ENCODE measurements at regions not wholly inside any gene's neighbourhood (a gene's known extent, or its start where the extent isn't known, plus 50 kb on each side); places are given as distances from the start of the nearest gene placed in this dataset.

DNA sequence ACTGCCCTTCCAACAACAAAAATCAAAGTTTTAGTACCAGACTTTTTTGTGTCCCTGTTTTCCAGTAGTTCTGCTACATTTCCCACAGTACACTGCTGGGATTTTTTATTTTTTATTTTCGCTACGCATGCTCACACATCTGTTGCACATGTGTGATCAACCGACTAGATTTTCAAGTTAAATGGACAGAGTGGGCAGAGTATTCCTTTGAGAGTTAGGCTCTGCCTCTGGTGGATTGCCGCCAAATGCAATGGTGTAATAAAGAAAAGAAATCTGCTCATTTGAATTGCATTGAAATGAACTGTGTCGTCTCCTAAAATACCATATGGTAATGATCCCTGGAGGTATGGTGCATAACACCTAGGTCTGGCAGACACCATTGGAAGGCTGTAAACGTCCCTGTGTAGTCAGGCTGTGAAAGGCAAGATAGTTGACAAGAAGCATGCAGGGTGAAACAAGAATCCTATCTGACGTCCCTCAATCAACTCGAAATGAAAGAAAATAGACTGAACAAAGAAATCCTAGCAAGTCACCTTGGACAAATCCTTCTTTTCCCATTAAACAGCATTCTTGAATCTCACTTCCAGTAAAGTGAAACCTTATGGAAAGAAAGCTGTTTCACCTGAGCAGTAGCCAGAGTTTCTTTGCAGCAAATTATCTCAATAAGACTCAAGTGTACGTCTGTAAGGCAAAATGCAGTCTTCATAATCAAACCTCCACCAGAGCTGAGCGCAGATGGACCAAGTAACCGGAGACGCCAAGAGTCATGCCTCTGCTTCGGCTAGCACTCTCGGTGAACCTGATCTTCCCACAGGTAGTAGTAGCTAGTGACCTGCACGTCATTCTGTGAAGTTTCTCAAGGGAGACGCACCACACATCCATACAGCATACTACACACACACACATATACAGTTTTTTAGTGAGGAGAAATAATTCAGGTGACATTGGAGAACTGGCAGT, 357.3 kb downstream of the CRPPA start:
- no peak overlapping the region for H3K4me3 ChIP-seq (ENCODE audit: low read depth, low read length)
- no peak for DNase-seq (ENCODE audit: low read depth)
- TF ChIP-seq, protein P1, sequence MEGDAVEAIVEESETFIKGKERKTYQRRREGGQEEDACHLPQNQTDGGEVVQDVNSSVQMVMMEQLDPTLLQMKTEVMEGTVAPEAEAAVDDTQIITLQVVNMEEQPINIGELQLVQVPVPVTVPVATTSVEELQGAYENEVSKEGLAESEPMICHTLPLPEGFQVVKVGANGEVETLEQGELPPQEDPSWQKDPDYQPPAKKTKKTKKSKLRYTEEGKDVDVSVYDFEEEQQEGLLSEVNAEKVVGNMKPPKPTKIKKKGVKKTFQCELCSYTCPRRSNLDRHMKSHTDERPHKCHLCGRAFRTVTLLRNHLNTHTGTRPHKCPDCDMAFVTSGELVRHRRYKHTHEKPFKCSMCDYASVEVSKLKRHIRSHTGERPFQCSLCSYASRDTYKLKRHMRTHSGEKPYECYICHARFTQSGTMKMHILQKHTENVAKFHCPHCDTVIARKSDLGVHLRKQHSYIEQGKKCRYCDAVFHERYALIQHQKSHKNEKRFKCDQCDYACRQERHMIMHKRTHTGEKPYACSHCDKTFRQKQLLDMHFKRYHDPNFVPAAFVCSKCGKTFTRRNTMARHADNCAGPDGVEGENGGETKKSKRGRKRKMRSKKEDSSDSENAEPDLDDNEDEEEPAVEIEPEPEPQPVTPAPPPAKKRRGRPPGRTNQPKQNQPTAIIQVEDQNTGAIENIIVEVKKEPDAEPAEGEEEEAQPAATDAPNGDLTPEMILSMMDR (conservative IDR thresholded peaks at IDR 0.05; ENCODE audit: low read depth, low read length): no peak

DNA sequence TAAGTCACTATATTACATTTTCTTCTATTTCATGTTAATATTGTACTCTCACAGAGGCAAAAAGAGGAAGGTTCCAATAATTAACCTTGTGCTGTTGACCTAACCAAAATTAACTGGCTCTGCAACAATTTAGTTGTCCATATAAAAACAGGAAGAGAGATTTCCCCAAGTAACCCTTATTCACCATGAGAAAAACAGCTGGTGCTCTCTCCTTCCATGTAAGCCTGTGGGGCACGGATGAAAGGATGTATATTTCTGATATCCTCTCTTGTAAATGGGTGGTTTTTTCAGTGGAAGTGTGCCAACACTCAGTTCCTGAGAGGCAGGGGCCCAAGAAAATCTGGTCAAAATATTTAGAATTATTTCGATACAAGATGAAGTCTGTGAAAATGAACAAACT, 358.1 kb downstream of the CRPPA start:
- DNase-seq (ENCODE audit: low read depth): no peak
- TF ChIP-seq, protein P1 (conservative IDR thresholded peaks at IDR 0.05; ENCODE audit: low read depth, low read length): no peak
- H3K4me3 ChIP-seq (ENCODE audit: low read depth, low read length): no peak overlapping the region

DNA sequence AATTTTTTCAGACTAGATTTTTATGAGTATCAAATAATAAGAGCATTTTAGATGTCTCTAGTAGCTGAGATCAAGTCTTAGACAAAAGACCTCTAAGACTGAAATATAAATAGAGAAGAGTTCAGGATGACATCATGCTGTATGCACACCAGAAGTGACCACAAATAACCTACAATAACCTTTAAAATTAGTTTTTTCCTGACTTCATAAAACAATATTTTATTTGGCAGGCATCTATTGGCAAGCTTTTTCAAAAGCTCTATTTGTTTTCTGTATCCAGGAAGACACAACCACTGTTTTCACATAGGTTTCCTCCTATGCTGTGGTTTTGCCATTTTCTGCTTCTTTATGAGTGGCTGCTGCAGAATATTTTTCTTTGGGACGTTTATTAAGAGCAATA, 359.1 kb downstream of the CRPPA start:
- DNase-seq (ENCODE audit: low read depth): no peak
- no peak overlapping the region for H3K4me3 ChIP-seq (ENCODE audit: low read depth, low read length)
- TF ChIP-seq, protein P1 (conservative IDR thresholded peaks at IDR 0.05; ENCODE audit: low read depth, low read length): no peak

DNA sequence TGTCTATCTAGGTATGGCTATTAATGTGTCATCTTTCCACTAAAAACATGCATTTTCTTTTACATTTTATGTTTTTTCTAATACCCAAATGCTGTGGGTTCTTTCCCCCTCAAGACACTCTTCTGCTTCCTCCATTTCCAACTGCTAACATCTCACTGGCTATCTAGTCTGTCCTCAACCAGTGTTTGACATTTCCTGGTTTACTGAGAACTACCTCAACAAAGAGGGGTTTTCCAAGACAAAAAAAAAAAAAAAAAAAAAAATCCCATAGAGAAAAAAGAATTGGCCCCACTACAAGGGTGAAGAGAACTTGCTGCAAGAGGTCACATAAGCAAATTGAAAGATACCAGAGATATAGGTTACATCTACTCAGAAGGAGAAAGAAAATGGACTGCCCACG, 359.7 kb downstream of the CRPPA start:
- no peak for DNase-seq (ENCODE audit: low read depth)
- TF ChIP-seq, protein P1 (conservative IDR thresholded peaks at IDR 0.05; ENCODE audit: low read depth, low read length): no peak
- H3K4me3 ChIP-seq (ENCODE audit: low read depth, low read length): no peak overlapping the region

DNA sequence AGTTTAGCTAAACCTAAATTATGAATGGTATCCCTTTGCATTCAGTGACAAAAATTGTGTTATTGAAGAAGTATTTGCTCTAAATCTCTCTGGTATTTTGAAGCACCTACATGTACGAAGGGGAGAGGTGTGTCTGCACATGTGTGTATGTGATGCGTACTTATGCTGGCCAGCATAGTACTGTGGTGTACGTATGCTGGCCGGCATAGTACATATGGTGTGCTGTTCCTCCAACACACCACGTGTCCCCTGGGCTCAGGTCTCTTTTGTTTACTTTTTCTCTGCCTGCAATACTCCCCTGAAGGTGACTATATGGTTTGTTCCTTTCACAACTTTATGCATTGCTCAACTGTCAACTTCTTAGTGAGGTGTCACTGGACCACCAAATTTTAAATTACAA, 360.3 kb downstream of the CRPPA start:
- no peak for DNase-seq (ENCODE audit: low read depth)
- TF ChIP-seq, protein P1 (conservative IDR thresholded peaks at IDR 0.05; ENCODE audit: low read depth, low read length): no peak
- H3K4me3 ChIP-seq (ENCODE audit: low read depth, low read length): no peak overlapping the region

DNA sequence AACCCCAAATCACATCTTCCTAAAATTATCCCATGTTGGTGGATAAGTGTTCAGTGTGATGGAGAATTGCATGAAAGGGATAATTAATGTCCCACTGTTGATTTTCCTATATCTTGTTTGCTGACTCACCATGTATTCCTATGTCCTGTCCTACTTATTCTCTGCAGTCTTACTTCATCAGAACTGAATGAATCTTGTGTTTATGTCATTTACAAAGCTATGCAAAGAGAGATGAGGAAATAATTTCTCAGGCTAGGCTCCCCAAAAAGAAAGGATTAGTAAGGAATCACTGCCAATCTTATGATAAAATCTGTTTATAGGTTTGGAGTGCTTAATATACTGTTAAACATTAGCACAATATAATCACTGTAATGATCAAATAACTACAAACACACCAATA, 360.8 kb downstream of the CRPPA start:
- no peak overlapping the region for H3K4me3 ChIP-seq (ENCODE audit: low read depth, low read length)
- TF ChIP-seq, protein P1 (conservative IDR thresholded peaks at IDR 0.05; ENCODE audit: low read depth, low read length): no peak

More for the DNA sequence above, 360.8 kb downstream of the CRPPA start:
- no peak for DNase-seq (ENCODE audit: low read depth)
